Lung (tissue), 11 donors: ENCODE measurements at regions not wholly inside any gene's neighbourhood (a gene's known extent, or its start where the extent isn't known, plus 50 kb on each side); places are given as distances from the start of the nearest gene placed in this dataset.

Experiments
- ATAC-seq: fragments of 200-7000 bp; cut with Tn5 transposase; one replicate; pipeline ENCODE4 v1.9.1; 2020; ENCODE audit warnings: moderate number of reproducible peaks; ENCODE audit not compliant: insufficient read depth, low FRiP score
- DNase-seq, 3 donors: peaks; one replicate each; pipeline ENCODE4 v3.0.0-alpha.2; 2013 to 2017
- H3K27ac ChIP-seq, 2 donors: one replicate each; pipeline ENCODE4 v1.5.1; 2013; ENCODE audit warnings: mild to moderate bottlenecking in 2 of 2, moderate library complexity in 2 of 2, control low read depth in 1 of 2, inconsistent platforms in 1 of 2, low read depth in 1 of 2, low read length in 1 of 2
- H3K27me3 ChIP-seq, 3 donors: one replicate each; pipeline ENCODE4 v1.5.1; 2013; ENCODE audit warnings: low read length in 2 of 3; ENCODE audit not compliant: control insufficient read depth in 3 of 3, insufficient read depth in 3 of 3
- H3K36me3 ChIP-seq, 4 donors: one replicate each; pipeline ENCODE4 v1.5.1; 2013; ENCODE audit warnings: low read length in 4 of 4, mild to moderate bottlenecking in 1 of 4, moderate library complexity in 1 of 4; ENCODE audit not compliant: control insufficient read depth in 4 of 4, insufficient read depth in 4 of 4
- H3K4me1 ChIP-seq, 5 donors: one replicate each; pipeline ENCODE4 v1.5.1; 2013; ENCODE audit warnings: low read length in 5 of 5, mild to moderate bottlenecking in 2 of 5, moderate library complexity in 1 of 5; ENCODE audit not compliant: control insufficient read depth in 5 of 5, insufficient read depth in 5 of 5
- H3K4me3 ChIP-seq: one replicate; pipeline ENCODE4 v1.5.1; 2013; ENCODE audit warnings: mild to moderate bottlenecking, control low read depth, moderate library complexity
- H3K9ac ChIP-seq, 2 donors: one replicate each; pipeline ENCODE4 v1.5.1; 2013; ENCODE audit warnings: low read length in 2 of 2, control low read depth in 1 of 2; ENCODE audit not compliant: insufficient read depth in 1 of 2
- H3K9me3 ChIP-seq, 4 donors: one replicate each; pipeline ENCODE4 v1.5.1; 2013; ENCODE audit warnings: low read length in 3 of 4, mild to moderate bottlenecking in 1 of 4, moderate library complexity in 1 of 4; ENCODE audit not compliant: control insufficient read depth in 4 of 4, insufficient read depth in 3 of 4
- WGBS, 2 donors: extraction: QIAGEN DNeasy Blood & Tissue Kit; methylation state at CpG; one replicate each; pipeline ENCODE4 v1.1.7; 2013; 5-methylcytosine and 5-hydroxymethylcytosine counted together
- TF ChIP-seq, protein P1 (sequence below): IDR thresholded peaks from 2 replicates; pipeline ENCODE4 v1.5.1; 2012; ENCODE audit warnings: mild to moderate bottlenecking; ENCODE audit errors: control extremely low read depth, extremely low read depth
- donor health status: control.
- donor health status: control.
- donor health status: Bipolar disorder and iron deficiency.
- donor health status: healthy.
- donor health status: DM: yes; HTN: yes; CAD: no.

DNA sequence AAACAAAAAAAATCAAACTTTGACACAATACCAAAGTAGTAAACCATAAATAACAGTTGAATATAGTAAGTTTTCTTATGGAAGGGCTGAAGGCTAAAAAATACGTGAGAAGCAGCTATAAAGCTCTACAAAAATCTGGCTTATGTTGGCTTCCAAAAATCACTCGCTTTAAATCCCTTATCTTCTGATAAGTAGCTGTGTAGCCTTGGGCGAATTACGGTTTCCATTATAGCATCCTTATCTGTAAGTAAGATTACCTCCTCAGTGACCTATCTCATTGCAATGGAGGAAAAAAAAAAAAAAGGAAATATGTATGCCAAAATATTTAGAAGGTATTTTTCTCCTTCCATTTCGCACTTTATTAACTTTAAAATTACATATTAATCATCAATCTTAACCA is 348.6 kb downstream of the PLOD2 start:
- no peak overlapping the region for H3K9ac ChIP-seq
- DNase-seq = no peak
- 75 to 85% methylated on average over 5 of the region's 5 CpGs for WGBS, 2 donors
- no peak overlapping the region for H3K4me3 ChIP-seq
- peaks cover 0 to 4% (median 0%) of the 10 kb centered on the region in 5 donors for H3K4me1 ChIP-seq
- no peaks in the 10 kb centered on the region for H3K36me3 ChIP-seq
- no peak overlapping the region for H3K27ac ChIP-seq
- no peaks in the 10 kb centered on the region for H3K27me3 ChIP-seq
- H3K9me3 ChIP-seq = no peaks in the 10 kb centered on the region
- ATAC-seq = no peak
- TF ChIP-seq, protein P1, sequence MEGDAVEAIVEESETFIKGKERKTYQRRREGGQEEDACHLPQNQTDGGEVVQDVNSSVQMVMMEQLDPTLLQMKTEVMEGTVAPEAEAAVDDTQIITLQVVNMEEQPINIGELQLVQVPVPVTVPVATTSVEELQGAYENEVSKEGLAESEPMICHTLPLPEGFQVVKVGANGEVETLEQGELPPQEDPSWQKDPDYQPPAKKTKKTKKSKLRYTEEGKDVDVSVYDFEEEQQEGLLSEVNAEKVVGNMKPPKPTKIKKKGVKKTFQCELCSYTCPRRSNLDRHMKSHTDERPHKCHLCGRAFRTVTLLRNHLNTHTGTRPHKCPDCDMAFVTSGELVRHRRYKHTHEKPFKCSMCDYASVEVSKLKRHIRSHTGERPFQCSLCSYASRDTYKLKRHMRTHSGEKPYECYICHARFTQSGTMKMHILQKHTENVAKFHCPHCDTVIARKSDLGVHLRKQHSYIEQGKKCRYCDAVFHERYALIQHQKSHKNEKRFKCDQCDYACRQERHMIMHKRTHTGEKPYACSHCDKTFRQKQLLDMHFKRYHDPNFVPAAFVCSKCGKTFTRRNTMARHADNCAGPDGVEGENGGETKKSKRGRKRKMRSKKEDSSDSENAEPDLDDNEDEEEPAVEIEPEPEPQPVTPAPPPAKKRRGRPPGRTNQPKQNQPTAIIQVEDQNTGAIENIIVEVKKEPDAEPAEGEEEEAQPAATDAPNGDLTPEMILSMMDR = no peak

DNA sequence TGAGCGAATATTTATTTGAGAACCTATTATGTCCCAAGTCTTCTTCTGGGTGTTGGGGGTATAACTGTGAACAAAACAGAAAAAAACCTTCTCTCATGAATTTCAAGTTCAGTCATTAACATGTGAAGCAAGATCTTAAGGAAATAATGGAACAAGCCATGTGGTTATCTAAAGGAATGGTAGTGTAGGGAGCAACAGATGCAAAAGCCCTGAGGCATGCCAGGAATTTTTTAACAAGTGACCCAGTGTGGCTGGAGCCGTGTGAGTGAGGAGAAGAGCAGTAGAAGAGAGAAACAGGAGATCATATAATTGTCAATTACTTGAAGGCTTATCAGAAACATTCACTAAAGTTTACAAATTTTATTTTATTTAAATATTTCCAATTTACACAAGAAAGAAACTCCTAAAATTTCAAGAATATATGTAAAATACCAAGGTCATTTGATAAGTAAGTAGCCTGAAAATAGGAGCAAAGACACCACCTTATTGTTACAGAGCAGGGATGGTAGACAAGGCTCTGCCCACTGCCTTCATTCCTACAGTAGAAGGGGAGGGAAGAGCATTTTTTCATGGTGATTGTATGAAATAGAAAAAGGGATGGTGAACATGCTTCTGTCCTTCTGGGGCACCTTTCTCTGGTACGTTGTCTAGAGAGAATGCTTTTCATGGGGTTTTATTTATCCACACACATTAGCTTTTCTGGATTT is 345.1 kb downstream of the PLOD2 start:
- H3K9ac ChIP-seq = no peak overlapping the region
- TF ChIP-seq, protein P1 = no peak
- H3K4me1 ChIP-seq = no peaks in the 10 kb centered on the region
- DNase-seq = no peak
- 78 to 86% methylated on average over 3 of the region's 3 CpGs for WGBS, 2 donors
- H3K27ac ChIP-seq = no peak overlapping the region
- H3K4me3 ChIP-seq = no peak overlapping the region
- no peaks in the 10 kb centered on the region for H3K27me3 ChIP-seq
- ATAC-seq = no peak
- H3K36me3 ChIP-seq = no peaks in the 10 kb centered on the region
- no peaks in the 10 kb centered on the region for H3K9me3 ChIP-seq

DNA sequence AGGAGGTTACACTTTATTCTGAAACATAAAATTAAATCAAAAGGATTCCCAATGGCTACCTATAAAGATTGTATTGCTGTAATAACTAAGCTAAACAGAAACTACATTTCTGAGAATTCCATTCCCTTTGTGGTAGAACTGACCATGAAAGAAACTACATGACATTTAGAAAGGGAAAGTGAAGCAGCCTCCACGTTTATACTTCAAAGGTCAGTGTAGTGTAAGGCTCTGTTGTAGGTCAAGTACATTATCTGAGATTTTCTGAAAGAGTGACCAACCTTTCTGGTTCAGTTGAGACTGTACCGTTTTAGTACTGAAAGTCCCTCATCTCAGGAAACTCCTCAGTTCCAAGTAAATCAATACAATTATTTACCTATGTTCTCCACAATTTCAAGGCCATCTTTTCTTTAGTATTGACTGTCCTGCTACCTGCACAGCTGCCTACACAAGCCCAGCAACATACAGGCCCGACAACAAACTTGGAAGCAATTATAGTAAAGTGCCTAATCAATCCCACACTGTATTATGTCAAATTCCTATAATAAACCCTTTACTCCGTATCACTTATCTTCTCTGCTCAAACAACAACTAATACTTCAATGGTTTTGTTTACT is 343.0 kb downstream of the PLOD2 start:
- no peak overlapping the region for H3K9ac ChIP-seq
- 50 to 60% methylated on average over 4 of the region's 4 CpGs for WGBS, 2 donors
- no peak overlapping the region for H3K27ac ChIP-seq
- H3K36me3 ChIP-seq = no peaks in the 10 kb centered on the region
- ATAC-seq (no peak), DNase-seq (no peak)
- H3K27me3 ChIP-seq = no peaks in the 10 kb centered on the region
- H3K4me3 ChIP-seq = no peak overlapping the region
- H3K9me3 ChIP-seq = no peaks in the 10 kb centered on the region
- TF ChIP-seq, protein P1 = no peak
- H3K4me1 ChIP-seq = no peaks in the 10 kb centered on the region
